ENCODE measurements at regions not wholly inside any gene's neighbourhood (a gene's known extent, or its start where the extent isn't known, plus 50 kb on each side); places are given as distances from the start of the nearest gene placed in this dataset.

DNA sequence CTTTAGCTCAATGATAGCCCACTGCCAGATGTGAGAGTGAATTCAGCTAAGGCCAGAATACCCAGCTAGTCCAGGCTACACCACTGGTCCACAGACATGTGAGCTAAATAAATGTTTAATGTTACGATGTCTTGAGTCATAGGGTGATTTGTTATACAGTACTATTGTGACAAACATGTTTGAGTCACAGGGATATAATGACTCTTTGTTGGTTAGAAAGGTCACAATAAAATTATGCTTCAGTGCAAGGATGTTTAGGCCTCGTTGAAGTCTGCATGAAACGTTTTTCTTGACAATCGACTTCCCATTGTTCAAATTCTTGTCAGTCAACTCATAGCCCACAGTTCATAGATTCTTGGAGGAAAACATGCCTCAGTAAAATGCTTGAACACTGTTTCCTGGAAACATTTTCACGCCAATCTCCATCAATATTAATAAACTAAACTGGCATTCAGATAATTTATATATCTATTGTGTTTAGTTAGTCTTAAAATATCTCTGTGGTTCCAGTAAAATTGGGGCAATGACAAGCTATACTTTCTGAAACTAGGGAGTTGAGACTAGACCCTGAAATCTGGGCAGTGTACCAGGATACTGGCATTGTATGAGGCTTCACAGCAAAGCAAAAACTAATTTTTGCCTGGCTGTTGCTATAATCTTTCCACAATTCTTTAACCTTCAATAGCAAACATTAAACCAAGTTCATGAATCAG lies 650.8 kb upstream of the KIRREL3 start:
- TF ChIP-seq POLR2A (IDR thresholded peaks at IDR 0.05; ENCODE audit: low read depth, low read length), result no peak
- no peak for TF ChIP-seq EZH2 (IDR thresholded peaks at IDR 0.05; ENCODE audit: borderline replicate concordance, low read depth, low read length, severe bottlenecking)
- no peak for TF ChIP-seq CTCF (IDR thresholded peaks at IDR 0.05; ENCODE audit: extremely low read depth in 1 of 2, insufficient read depth in 1 of 2, low read depth in 1 of 2, low read length in 2 of 2)
- TF ChIP-seq MYC (IDR thresholded peaks at IDR 0.05; ENCODE audit: low read depth, low read length), result no peak
- TF ChIP-seq, protein P1, sequence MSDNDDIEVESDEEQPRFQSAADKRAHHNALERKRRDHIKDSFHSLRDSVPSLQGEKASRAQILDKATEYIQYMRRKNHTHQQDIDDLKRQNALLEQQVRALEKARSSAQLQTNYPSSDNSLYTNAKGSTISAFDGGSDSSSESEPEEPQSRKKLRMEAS (IDR thresholded peaks at IDR 0.05; ENCODE audit: insufficient read depth, insufficient read length), result no peak

Measured in endothelial cell of umbilical vein (primary cell).